HG02759 (cell line): ENCODE measurements at regions not wholly inside any gene's neighbourhood (a gene's known extent, or its start where the extent isn't known, plus 50 kb on each side); places are given as distances from the start of the nearest gene placed in this dataset.
"Not testable (repeated sequence)": the region's sequence is repeated elsewhere in the genome, so short reads cannot be mapped to it uniquely, and the experiment has no call there.

Source experiments
- ATAC-seq: cut with Tn5 transposase; IDR thresholded peaks from one replicate; pipeline ENCODE4 v1.9.1; 2021; ENCODE audit warnings: mild to moderate bottlenecking, moderate library complexity; ENCODE audit not compliant: unreplicated experiment

DNA sequence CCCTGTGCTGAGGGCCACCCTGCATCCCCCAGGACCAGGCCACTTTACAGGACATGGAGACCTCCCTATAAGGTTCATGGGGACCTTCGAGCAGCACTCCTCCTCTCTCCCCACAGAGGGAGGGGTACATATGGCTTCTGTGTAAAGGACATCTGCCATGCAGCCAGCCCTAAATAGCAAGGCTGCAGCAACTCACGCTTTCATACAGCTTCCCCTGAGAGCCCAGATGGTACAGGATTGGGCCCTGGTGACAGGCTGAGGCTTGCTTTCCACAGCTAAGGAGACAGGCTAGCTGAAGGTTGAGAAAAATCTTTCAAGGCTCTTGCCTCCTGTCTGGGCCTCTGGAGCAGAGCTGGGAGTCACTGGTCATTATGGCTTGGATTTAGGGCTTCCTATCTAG, 147.0 kb upstream of the ZNF366 start:
- ATAC-seq: no peak

DNA sequence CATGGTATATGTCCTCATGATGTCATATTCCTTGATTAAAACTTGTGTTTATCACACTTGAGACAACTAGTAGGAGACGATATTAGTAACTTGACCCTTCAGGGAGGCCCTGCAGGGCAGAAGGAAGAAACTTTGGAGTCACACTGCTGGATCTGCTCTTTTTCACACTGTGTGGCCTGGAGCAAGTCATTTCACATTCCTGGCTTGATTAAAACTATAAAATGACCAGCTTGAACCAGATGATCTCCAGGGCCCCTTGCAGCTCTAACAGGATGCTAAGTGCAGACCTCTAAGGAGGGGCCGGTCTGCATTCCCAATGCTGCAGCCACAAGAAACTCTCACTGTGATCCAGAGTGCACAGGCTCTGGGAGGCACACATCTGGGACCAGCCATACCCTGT, 146.4 kb upstream of the ZNF366 start:
- ATAC-seq: no peak

DNA sequence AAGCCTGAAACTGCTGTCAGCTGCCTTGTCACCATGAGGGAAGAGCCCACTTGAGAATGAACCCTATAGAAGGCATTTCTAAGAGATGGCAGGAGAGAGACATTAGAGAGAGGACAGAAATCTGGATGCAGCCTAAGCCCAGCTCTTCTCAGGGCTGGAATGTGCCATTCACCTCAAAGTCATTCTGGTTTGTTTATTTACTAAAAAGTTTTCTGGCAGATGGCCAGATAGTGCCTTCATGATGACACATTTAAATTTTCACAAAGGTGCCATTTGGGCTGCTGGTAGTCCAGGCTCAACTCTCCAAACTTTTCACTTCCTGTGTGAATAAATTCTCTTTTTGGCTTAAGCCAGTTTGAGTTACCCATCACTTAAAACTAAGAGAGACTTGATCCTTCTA, 144.6 kb upstream of the ZNF366 start:
- no peak for ATAC-seq

DNA sequence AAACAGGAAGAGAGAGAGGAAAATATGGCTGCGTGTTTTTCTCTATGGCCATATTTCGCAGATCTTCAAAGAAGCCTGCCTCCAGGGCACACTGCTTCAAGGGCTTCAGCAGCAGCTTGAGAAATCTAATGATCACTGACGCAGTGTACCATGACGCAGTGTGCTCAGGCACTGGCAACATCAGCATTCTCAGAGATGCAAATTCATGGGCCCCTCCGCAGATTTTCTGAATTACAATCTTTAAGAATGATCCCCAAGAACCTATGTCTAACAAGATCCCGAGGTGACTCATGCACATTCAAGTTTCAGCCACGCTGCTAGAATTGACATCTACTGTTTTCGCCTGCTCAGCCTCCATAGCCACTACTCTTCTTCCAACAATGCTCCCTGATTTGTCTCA, 143.9 kb upstream of the ZNF366 start:
- ATAC-seq: no peak

DNA sequence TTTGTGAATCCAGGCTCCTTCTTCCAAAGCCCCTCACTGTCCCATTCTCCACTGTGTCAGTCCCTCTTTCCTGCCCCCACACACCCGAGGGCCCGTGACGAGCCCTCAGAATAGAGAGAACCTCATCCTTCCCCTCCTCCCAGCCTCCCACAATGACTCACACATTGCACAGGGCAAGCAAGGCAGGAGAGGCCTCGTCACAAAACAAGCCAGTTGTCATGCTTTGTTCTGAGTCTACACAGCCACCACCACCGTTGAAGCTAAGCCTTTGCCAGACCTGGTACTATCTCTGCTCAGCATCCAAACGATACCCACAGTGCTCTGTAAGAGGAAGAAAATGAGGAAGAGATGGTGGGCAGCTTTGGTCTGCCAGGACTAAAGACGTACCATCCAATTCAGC, 142.2 kb upstream of the ZNF366 start:
- no peak for ATAC-seq

DNA sequence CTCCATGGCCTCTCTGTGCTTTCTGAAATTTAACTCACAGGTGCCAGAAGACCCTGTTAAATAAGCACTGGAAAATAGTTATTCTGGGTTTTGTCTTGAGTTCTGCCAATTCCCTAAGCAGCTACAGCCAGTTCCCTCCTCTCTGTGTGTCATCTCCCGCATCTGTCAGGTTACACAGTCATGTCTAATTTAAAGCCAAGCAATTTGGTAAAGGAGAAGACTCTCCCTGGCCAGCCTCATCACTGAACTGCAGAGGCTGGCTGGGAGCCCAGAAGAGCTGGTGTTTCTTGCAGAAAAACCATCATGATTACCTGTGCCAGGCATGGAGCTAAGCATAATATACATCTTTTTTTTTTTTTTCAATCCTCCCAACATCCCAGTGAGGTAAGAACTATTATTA, 141.3 kb upstream of the ZNF366 start:
- no peak for ATAC-seq

DNA sequence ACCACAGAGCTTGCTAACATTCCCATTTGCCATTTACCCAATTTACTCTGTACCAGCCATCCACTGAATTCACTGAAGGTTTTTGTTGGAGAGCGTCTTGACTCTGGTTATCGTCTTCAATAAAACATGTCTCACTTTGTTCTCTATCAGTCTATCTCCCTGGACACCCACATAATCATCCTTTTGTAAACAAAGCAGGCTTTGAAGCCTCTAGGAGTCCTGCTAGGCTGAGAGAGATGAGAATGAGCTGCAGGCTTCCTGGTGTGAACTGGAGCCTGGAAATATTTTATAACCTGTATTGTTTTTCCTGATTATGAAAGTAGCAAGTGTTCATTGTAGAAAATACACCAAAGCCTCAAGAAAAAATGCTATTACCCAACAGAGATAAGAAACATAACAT, 140.6 kb upstream of the ZNF366 start:
- ATAC-seq: no peak

DNA sequence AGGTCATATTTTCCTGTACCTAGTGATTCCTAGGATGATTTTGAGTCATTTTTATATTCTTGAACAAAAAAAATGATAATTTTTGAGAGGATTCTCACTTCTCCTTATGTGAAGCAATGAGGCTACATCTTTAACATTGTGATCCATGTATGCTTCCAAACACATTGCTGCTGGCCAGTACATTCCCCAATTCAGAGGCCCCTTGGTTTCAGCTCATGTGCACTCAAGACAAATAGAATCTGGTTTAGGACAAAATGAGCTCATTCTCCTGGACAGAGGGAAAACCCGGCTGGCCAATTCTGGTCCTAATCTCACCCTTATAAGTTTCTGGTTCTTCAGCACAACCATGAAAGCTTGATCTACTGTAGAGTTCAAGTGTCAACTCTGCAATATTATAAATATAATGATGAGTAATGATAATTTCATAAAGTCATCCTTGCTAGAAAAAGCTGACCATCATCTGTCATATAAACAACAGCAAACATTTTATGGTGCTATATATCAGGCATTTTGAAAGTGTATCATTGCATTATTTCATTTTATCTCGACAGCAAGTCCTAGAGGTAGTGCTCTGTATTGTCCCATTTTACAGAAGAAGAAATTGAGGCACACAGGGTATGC, 139.1 kb upstream of the ZNF366 start:
- no peak for ATAC-seq

DNA sequence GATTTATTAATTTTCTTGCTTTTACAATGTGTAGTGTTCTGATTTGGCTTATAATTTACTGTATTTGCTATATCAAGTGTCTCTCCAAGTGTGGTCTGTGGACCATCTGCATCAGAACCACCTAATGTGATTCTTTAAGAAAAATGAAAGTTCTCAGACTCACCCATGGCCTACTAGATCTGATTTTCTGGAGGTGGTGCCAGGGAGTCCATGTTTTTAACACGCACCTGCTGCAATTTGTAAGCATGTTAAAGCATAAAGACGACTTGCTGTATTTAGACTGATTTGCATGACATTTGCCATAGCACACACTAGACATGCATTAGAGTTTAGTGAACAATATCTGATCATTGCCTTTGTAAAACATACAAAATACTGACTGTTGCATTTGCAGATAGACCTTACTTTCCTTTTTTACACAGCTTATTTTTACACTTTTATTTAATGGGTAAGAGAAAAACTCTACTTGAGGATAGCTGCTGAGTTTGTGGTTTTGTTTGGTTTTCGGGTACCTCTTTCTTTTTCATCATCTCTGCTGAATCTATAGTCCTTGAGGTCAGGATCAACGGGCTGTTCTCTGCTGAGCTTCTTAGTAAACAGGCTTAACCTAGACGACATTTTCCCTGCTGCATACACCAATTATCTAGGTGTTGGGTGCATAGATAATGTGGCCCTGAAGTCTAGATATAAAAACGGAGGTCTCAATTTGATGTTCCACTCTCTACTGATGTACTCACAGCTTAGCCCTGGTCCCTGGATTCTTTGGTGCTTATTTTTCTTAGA, 138.0 kb upstream of the ZNF366 start:
- ATAC-seq: no peak

DNA sequence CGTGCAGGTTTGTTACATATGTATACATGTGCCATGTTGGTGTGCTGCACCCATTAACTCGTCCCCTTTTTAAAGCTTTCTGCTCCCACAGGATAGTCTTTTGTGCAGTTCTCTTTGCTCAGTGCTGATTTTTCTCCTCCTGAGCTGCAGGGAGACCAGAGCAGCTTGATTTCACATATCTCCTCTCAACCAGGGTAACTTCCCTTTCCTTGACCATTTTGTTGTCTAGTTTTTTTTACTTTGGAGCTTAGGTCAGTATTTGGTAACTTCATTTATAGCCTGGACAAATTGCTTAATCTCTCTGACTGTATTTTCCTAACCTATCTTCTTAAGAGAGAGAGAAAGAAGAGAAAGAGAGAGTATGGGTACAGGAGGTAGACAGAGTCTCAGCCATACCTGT, 137.1 kb upstream of the ZNF366 start:
- no peak for ATAC-seq

DNA sequence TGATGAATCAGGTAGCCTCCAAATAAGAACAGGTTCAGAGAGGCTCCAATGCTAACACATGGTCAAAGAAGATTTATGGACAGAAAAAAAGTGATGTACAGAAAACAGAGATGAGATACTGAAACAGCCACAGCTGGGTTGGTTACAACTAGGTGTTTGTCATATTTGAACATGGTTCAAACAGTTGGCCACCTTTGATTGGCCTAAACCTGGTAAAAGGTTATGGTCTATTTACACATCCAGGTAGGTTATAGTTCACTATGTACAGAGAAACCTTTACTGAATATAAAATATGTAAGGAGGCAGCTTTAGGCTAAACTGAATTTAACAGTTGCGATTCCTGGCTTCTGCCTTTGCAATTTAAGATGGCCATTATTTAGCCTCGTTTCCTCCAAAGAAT, 134.0 kb upstream of the ZNF366 start:
- ATAC-seq: no peak

DNA sequence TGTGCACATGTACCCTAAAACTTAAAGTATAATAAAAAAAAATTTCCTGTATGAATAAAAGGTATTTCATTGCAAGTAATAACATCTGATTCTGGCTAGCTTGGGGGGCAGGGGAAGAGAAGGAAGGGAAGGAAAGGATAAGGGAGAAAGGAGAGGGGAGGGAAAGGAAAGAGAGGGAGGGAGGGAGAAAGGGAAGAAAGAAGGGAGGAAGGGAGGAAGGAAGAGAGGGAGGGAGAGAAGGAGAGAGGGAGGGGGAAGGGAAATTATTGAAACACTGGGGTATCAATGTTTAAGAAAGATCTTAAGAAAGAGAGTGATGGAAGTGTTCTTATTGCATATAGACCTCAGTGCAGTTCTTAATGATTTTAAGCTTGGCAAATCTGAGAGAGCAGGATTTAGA, 129.8 kb upstream of the ZNF366 start:
- no peak for ATAC-seq

DNA sequence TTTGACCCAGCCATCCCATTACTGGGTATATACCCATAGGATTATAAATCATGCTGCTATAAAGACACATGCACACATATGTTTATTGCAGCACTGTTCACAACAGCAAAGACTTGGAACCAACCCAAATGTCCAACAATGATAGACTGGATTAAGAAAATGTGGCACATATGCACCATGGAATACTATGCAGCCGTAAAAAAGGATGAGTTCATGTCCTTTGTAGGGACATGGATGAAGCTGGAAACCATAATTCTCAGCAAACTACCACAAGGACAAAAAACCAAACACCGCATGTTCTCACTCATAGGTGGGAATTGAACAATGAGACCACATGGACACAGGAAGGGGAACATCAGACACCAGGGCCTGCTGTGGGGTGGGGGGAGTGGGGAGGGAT, 129.4 kb upstream of the ZNF366 start:
- ATAC-seq: not testable (repeated sequence)

DNA sequence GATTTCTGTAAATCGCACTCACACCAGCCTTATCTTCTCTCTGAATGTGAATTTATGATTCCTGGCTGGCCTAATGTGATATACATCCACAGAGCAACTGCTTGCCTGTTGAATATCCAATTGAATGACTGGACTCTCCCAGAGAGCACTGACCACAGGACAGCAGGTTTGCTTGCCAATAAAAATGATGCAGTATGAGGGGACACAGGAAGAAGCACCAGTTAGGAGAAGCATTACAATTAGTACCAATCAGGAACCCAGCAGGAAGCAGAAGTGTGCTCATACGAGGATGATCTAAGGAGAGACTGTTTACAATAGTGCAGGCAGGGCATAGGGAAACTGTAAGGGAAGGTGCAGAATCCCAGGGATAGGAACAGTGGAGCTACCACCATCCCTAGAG, 127.2 kb upstream of the ZNF366 start:
- ATAC-seq: no peak

DNA sequence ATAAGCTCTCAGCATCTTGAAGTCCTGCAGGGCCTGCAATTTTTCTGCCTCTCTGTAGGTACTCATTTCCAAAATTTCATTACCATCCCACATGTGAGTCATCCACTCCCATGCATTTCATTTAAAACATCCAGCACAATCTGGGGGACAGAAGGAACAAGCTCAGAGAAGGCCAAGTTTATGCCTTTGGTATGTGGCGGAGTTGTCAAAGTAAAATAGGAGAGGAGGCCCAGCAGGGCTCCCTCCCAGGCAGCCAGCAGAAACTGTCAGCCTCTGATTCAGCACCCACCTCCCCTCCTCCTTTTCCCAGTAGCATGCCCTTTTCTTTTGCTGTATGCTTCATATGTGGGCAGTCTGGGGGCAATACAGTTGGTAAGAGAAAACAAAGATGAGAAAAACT, 126.4 kb upstream of the ZNF366 start:
- no peak for ATAC-seq

DNA sequence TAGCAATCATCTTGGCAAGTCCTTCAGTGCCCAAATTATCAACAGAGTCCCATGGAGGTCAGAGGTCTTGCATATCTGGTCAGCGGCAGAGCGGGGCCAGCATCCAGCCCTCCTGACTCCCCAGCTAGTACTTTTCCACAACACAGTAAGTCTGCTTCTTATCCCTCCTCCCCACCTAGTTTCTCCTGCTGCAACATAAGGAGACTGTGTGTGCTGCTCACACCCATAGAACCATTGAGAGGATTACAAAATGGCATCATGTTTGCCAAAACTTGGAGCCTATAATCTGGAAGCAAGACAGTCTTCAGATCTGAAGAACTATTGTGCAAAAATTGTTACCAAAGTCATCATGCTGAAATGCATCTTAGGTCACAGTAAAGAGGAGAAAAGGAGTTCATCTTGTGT, 125.8 kb upstream of the ZNF366 start:
- ATAC-seq: no peak

DNA sequence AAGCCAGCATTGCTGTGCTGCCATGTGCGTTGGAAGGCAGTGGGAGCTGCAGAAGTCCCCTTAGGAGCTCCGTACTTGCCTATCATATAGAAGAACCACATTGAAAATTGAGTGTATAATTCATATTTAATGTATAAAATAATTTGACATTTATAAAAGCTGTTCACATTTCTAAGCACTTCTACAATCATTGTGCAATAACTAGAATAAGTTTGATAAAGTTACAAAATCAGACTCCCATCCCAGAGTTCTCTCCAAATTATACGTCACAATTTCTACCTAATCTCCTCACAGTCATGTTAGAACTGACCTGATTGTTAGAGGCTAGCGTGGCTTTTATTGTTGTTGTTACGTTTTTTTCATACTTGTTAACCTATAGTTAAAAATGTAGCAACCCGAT, 123.5 kb upstream of the ZNF366 start:
- no peak for ATAC-seq

DNA sequence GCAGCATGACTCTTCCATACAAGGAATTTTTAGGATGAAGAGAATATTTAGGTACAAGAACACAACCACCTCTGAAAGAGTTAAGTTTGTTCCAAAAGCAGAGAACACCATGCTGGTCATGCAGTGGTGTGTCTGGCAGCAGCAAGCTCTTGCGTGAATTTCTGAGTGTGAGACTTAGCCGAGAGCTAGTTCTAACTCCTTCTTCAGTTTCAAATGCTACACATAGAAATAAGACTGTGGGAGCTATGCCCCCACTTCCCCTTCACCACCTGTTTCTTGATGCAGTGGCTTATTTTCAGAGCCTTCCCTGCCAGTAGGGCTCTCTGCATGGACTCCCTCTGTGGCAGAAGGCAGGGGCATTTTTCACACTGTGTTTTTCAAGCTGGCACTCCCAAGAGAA, 122.9 kb upstream of the ZNF366 start:
- no peak for ATAC-seq

DNA sequence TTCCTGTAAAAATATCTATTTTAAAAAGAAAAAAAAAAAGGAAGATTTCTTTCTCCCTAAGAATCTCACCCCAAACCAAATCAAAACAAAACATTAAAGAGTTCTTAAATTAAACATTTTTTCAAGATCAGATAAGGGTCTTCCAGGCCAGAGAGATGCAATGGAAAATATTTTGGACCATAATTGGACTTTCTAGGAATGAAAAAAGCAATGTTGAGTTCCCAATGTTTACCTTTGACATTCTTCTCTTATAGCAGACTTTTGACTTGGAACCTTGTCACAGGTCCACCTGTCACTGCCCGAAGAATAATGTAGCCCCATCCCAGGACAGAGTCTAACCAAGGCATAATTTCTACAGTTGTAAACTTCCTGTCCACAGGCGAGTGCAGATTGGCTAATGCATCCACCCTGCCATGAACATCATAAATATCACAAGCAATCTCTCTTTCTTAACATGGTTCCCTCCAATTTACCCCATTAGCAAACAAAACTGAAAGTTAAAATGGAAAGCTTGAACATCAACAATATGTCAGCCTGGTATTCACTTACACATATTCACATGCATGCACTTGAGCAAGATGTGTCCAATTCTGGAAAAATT, 121.7 kb upstream of the ZNF366 start:
- ATAC-seq: no peak

DNA sequence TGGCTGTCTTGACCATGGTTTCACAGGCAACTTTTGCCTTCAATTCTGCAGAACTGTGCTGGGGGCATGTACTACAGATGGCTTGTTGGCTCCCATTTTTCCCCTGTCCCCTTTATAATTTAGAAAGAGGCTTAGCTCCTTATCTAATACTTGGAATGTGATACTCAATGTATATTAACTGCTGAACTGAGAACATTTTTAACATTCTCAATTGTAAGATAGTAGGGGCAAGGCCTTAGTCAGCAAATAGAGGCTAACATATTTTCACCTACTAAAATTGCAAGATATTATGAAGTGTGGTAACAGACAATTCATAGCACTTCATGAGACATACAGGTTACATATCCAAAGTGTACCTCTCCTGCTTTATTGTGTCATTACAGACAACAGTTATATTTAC, 118.1 kb upstream of the ZNF366 start:
- ATAC-seq: no peak

DNA sequence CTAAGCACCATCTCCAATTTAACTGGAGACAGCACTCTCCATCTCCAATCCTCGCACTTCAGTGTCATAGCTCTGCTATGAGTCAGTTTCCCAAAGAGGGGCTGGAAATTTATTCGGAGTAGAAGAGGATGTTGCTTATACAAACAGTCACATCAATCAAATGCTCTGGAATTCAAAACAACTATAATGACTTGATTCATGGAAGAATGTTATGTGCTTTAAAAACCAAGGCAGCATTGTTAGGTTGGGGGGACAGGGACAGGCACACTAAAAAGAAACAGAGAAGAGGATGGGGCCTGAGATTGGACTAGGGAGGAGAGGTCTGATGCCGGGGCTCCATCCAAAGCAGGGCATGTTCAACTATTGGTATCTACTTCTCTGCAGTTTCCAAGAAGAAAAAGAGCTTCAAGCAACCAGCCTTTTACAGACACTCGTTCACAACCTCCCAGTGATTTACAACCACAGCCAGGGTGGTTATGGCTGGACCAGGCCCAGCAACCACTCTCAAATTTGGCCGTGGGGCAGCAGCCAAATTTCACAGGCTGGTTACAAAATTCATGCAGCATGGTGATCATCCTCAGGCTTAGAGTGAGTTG, 117.5 kb upstream of the ZNF366 start:
- ATAC-seq: no peak

DNA sequence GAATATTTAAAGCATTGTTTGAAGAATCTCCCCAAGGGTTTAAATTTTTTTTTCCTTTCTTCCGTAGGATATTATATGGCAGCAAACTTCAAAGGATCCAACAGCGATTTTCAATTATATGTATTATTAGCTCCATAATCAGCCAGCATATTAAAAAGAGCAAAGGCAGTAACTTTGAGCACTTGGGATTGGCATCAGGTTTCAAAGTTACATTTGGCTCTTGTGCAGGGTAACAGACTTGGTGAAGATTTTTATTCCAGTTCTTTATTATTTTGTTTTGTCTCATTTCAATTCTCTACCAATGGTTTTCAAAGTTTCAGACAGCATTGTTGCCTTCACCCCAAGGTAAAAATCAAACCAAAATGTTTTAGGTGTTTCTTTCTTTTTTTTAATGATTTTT, 116.7 kb upstream of the ZNF366 start:
- ATAC-seq: no peak
